ENCODE measurements at regions not wholly inside any gene's neighbourhood (a gene's known extent, or its start where the extent isn't known, plus 50 kb on each side); places are given as distances from the start of the nearest gene placed in this dataset.
"Not testable (repeated sequence)": the region's sequence is repeated elsewhere in the genome, so short reads cannot be mapped to it uniquely, and the experiment has no call there.

DNA sequence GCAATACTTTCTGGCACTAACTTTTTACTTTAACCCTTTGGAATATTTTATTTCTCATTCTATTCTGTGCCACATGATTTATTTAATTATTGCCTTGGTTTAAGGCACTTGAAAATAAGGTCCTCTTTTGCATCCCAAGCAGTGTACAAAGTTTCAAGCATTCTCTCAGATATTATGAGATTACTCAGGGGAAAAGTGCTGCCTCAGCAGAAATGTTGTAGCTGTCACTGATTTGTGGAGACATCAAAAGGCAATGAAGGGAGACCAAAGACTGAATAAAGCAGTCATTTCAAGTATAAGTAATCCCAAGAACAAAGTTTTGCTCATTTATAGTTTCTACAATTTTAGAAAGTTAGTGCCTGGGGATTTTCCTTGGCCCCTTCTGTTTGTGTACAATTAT is 253.0 kb downstream of the RNF144B start:
- no peak overlapping the region for H3K4me3 ChIP-seq (ENCODE audit: low read length)
- TF ChIP-seq, protein P1, sequence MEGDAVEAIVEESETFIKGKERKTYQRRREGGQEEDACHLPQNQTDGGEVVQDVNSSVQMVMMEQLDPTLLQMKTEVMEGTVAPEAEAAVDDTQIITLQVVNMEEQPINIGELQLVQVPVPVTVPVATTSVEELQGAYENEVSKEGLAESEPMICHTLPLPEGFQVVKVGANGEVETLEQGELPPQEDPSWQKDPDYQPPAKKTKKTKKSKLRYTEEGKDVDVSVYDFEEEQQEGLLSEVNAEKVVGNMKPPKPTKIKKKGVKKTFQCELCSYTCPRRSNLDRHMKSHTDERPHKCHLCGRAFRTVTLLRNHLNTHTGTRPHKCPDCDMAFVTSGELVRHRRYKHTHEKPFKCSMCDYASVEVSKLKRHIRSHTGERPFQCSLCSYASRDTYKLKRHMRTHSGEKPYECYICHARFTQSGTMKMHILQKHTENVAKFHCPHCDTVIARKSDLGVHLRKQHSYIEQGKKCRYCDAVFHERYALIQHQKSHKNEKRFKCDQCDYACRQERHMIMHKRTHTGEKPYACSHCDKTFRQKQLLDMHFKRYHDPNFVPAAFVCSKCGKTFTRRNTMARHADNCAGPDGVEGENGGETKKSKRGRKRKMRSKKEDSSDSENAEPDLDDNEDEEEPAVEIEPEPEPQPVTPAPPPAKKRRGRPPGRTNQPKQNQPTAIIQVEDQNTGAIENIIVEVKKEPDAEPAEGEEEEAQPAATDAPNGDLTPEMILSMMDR (conservative IDR thresholded peaks at IDR 0.05; ENCODE audit: low read length) = no peak
- DNase-seq (ENCODE audit: low read depth) = no peak

DNA sequence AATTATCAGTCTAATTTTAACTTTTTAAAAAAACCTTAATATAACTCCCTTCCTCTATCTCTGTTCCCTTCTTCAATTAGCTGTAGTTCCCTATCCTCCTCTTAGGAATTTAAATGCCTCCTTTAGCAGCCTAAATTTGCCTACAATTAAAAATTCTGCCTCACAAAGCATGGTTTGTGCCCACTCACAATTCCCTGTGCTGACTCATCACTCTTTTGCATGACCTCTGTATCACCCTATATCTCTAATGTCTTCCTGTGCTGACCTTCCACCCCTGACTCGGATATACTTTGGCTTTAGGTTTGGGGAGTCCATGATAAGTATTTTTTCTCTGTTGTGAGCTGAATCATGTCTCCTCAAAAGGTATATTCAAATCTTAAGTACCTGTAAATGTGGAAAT is 253.6 kb downstream of the RNF144B start:
- DNase-seq (ENCODE audit: low read depth) = no peak
- H3K4me3 ChIP-seq (ENCODE audit: low read length) = no peak overlapping the region
- TF ChIP-seq, protein P1 (conservative IDR thresholded peaks at IDR 0.05; ENCODE audit: low read length) = no peak

DNA sequence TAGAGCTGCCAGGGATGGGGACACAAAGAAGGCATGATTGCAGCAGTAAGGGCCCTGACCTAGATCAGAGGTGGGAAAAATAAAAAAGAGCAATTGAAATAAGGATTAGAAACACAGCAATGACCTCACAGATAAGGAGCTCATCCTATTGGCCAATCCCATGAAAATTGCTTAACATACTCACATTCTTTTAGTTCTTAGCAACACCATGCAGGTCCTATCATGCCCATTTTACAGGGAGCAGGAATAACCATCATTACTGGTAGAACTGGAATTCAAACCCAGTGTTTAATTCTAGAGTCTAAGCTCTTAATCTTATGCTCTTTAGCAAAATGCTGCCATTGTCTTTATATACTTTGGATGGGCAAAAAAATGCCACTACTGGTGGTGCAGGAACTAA is 267.7 kb downstream of the RNF144B start:
- no peak for DNase-seq (ENCODE audit: low read depth)
- H3K4me3 ChIP-seq (ENCODE audit: low read length) = no peak overlapping the region
- TF ChIP-seq, protein P1 (conservative IDR thresholded peaks at IDR 0.05; ENCODE audit: low read length) = no peak

DNA sequence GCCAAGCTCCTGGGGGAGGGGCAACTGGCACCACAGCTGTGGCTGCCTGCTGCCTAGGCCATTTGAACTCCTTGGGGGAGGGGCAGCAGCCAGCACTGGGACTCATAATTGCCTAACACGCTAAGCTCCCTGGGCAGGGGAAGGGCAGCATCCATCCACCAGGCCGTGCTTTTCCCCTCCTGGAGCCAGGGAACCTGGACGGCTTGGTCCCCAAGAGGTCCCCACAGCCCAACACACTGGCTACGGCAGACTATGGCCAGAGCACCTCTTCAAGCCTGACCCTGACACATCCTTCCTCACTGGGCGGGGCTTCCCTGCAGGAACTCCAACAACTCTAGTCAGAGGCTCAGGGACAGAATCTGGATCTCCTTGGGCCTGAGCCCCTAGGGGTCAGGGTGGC is 269.4 kb downstream of the RNF144B start:
- DNase-seq (ENCODE audit: low read depth) = no peak
- TF ChIP-seq, protein P1 (conservative IDR thresholded peaks at IDR 0.05; ENCODE audit: low read length) = no peak
- H3K4me3 ChIP-seq (ENCODE audit: low read length) = no peak overlapping the region

DNA sequence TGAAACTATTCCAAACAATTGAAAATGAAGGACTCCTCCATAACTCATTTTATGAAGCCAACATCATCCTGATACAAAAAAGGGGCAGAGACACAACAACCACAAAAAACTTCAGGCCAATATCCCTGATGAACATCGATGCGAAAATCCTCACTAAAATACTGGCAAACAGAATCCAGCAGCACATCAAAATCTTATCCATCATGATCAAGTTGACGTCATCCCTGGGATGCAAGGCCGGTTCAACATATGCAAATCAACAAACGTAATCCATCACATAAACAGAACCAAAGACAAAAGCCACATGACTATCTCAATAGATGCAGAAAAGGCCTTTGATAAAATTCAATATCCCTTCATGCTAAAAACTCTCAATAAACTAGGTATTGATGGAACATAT is 272.8 kb downstream of the RNF144B start:
- H3K4me3 ChIP-seq (ENCODE audit: low read length); DNase-seq (ENCODE audit: low read depth): not testable (repeated sequence)

DNA sequence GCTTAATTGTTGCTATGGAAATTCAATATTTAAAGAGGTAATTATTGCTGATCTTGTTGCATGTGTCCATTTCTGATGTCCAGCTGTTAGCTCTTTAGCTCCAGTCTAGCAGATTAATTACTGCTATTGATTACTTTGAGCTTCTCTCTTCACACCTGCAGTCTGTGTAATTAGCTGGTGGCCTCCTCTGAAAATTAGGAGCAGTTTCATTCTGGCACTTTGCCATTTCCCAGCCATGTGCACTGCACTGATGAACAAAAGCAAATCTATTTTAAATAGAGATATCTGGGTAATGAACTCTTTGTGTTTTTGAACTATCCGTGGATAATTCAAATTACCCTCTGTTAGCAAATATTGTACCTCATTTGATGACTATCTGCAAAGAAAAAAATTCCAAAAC is 275.9 kb downstream of the RNF144B start:
- no peak for DNase-seq (ENCODE audit: low read depth)
- no peak overlapping the region for H3K4me3 ChIP-seq (ENCODE audit: low read length)

DNA sequence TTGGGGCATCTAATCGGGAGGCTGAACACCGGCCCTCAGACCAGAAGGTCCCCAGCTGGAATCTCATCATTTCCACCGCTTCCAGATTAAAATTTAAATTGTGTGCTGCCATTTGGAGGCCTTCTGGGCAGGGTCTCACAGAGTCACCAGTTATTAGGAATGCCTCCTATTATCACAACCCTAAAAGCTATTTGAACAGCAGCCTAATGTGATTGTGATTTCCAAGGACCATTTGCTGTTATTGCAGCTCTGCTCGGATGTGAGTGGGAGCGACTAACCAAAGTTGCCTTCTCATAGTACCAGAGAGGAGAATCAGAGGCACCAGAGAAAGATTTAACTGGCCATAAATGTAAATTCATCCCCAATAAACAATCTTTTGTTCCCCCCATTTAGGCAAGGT is 277.3 kb downstream of the RNF144B start:
- no peak overlapping the region for H3K4me3 ChIP-seq (ENCODE audit: low read length)
- no peak for DNase-seq (ENCODE audit: low read depth)
- TF ChIP-seq, protein P1 (conservative IDR thresholded peaks at IDR 0.05; ENCODE audit: low read length) = no peak

More for the DNA sequence above, 275.9 kb downstream of the RNF144B start:
- TF ChIP-seq, protein P1 (conservative IDR thresholded peaks at IDR 0.05; ENCODE audit: low read length) = no peak

DNA sequence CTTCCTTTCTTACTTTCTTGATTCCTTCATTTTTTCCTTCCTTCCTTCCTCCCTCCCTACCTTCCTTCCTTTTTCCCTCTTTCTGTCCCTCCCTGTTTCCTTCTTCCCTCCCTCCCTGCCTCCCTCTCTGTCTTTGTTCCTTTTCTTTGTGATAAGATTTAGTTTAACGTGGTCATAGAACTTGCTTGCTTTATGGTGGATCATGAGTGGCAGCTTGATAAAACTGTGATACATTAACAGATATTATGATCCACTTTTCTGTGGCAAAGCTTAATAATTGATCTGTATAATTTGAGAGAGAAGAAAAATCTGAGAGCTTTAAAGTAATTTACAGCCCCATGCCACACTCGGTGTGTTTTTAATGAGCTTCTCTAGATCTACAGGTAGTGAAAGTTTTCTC is 280.5 kb downstream of the RNF144B start:
- no peak for DNase-seq (ENCODE audit: low read depth)
- H3K4me3 ChIP-seq (ENCODE audit: low read length) = no peak overlapping the region
- TF ChIP-seq, protein P1 (conservative IDR thresholded peaks at IDR 0.05; ENCODE audit: low read length) = no peak
